ENCODE measurements at regions not wholly inside any gene's neighbourhood (a gene's known extent, or its start where the extent isn't known, plus 50 kb on each side); places are given as distances from the start of the nearest gene placed in this dataset.

- TF ChIP-seq ZNF114 (CRISPR knock-in tag; IDR thresholded peaks at IDR 0.05) (no peak), EZH2 (IDR thresholded peaks at IDR 0.05; ENCODE audit: low read depth, unreplicated experiment) (no peak)
Measured at GRCh38 chr3:107208100-107208499, 169.1 kb upstream of the CCDC54 start.

All from GM23338 (cell line).